ENCODE measurements at regions not wholly inside any gene's neighbourhood (a gene's known extent, or its start where the extent isn't known, plus 50 kb on each side); places are given as distances from the start of the nearest gene placed in this dataset.

DNA sequence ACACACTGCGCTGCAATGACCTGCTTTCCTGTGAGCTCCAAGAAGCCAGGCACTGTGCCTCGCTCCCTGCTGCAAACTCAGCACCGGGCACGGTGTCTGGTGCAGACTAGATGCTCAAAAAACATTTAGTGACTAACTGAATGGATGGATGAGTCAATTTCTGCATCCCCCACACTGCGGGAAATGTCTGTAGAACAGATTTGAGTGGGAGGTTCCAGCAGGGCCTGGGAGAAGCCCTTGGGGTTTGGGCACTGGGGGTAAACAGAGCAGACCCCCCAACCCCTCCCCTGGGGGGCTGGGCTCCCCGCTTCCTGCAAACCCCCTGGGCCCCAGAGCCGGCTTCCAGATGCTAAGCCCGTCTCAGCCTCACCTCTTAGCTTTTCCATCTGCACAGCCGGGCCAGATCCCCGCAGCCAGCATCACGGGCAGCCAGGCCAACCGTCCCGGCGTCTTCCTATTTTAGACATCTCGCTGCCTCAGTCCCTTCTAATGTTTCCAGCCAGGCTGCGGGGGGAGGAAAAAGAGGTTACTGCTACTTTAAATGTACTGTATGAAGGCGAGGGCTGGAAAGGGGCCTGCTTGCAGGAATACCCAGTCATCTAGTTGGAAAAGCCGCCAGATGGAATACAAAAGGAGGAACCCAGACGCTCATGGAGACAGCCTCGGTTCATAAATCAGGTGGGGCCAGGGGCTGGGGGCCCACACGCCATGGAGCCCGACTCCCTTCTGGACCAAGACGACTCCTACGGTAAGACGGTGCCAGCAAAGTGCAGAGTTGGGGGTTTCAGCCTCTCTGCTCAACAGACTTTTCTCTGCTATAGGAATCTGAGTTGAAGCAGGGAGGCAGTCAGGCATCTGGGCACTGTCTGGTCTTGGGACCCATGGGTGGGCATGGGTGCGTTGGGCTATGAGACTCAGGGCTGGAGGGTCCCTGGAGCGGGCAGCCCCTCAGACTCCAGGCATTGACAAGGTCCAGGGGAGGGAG is 67.1 kb upstream of the GGTA1 start:
- TF ChIP-seq, protein P1, sequence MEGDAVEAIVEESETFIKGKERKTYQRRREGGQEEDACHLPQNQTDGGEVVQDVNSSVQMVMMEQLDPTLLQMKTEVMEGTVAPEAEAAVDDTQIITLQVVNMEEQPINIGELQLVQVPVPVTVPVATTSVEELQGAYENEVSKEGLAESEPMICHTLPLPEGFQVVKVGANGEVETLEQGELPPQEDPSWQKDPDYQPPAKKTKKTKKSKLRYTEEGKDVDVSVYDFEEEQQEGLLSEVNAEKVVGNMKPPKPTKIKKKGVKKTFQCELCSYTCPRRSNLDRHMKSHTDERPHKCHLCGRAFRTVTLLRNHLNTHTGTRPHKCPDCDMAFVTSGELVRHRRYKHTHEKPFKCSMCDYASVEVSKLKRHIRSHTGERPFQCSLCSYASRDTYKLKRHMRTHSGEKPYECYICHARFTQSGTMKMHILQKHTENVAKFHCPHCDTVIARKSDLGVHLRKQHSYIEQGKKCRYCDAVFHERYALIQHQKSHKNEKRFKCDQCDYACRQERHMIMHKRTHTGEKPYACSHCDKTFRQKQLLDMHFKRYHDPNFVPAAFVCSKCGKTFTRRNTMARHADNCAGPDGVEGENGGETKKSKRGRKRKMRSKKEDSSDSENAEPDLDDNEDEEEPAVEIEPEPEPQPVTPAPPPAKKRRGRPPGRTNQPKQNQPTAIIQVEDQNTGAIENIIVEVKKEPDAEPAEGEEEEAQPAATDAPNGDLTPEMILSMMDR (IDR thresholded peaks at IDR 0.05; ENCODE audit: low read length), result no peak
- TF ChIP-seq EZH2phosphoT487 (IDR thresholded peaks at IDR 0.05; ENCODE audit: low read length) (no peak), EZH2 (optimal IDR thresholded peaks at IDR 0.05; ENCODE audit: low read depth, low read length) (no peak)
